MM.1S (cell line): ENCODE measurements at regions not wholly inside any gene's neighbourhood (a gene's known extent, or its start where the extent isn't known, plus 50 kb on each side); places are given as distances from the start of the nearest gene placed in this dataset.

ENCODE experiments used
- DNase-seq: peaks from one replicate; pipeline ENCODE4 v3.0.0-alpha.2; 2015
- H2AFZ ChIP-seq: fragments of 300-600 bp; sonication (generic); 2 replicates; pipeline ENCODE4 v1.6.0; 2016; ENCODE audit warnings: antibody characterized with exemption, low read length
- H3F3A ChIP-seq: fragments of 300-600 bp; sonication (generic); 2 replicates; pipeline ENCODE4 v1.6.1; 2016; ENCODE audit warnings: mild to moderate bottlenecking, antibody characterized with exemption, low read length, moderate library complexity, mixed read lengths; ENCODE audit not compliant: insufficient read depth
- H3K27ac ChIP-seq: fragments of 300-600 bp; sonication (generic); 2 replicates; pipeline ENCODE4 v1.5.1; 2016; ENCODE audit warnings: mild to moderate bottlenecking, low read length
- H3K27me3 ChIP-seq: fragments of 300-600 bp; sonication (generic); replicated peaks from 2 replicates; pipeline ENCODE4 v1.6.0; 2016; ENCODE audit warnings: low read length; ENCODE audit not compliant: insufficient read depth
- H3K36me3 ChIP-seq: fragments of 300-600 bp; sonication (generic); replicated peaks from 2 replicates; pipeline ENCODE4 v1.6.1; 2016; ENCODE audit warnings: mild to moderate bottlenecking, low read length, mixed read lengths; ENCODE audit not compliant: insufficient read depth
- H3K4me1 ChIP-seq: fragments of 300-600 bp; sonication (generic); 2 replicates; pipeline ENCODE4 v1.6.1; 2016; ENCODE audit warnings: low read length, mixed read lengths
- H3K4me2 ChIP-seq: fragments of 300-600 bp; sonication (generic); 2 replicates; pipeline ENCODE4 v1.6.0; 2016; ENCODE audit warnings: low read depth, low read length
- H3K4me3 ChIP-seq: fragments of 300-600 bp; sonication (generic); 2 replicates; pipeline ENCODE4 v1.5.1; 2016; ENCODE audit warnings: low read length, mixed read lengths
- H3K79me2 ChIP-seq: fragments of 300-600 bp; sonication (generic); 2 replicates; pipeline ENCODE4 v1.6.1; 2016; ENCODE audit warnings: mixed run types, low read length, mixed read lengths
- H3K9ac ChIP-seq: fragments of 300-600 bp; sonication (generic); 2 replicates; pipeline ENCODE4 v1.6.1; 2016; ENCODE audit warnings: low read length, mixed read lengths
- H3K9me2 ChIP-seq: fragments of 300-600 bp; sonication (generic); replicated peaks from 2 replicates; pipeline ENCODE4 v1.6.1; 2016; ENCODE audit warnings: mild to moderate bottlenecking, low read length, mixed read lengths; ENCODE audit not compliant: insufficient read depth
- H3K9me3 ChIP-seq: fragments of 300-600 bp; sonication (generic); replicated peaks from 2 replicates; pipeline ENCODE4 v1.6.1; 2016; ENCODE audit warnings: mild to moderate bottlenecking, low read length, mixed read lengths; ENCODE audit not compliant: insufficient read depth
- H4K20me1 ChIP-seq: fragments of 300-600 bp; sonication (generic); 2 replicates; pipeline ENCODE4 v1.6.1; 2016; ENCODE audit warnings: mild to moderate bottlenecking, low read length, moderate library complexity, mixed read lengths; ENCODE audit not compliant: insufficient read depth
- CTCF ChIP-seq: fragments of 300-600 bp; sonication (generic); IDR thresholded peaks from 2 replicates; pipeline ENCODE4 v1.5.1; 2016; ENCODE audit warnings: antibody characterized with exemption, low read length, mixed read lengths
- EZH2 ChIP-seq: fragments of 300-600 bp; sonication (generic); optimal IDR thresholded peaks from 2 replicates; pipeline ENCODE3; 2017; ENCODE audit warnings: low read depth, mild to moderate bottlenecking, antibody characterized with exemption, low read length, mixed read lengths
- EZH2phosphoT487 ChIP-seq: fragments of 300-600 bp; sonication (generic); IDR thresholded peaks from 2 replicates; pipeline ENCODE4 v1.6.1; 2018; ENCODE audit warnings: antibody characterized with exemption, low read length

GRCh38 chr10:128722947-128723346, 596.7 kb upstream of the MKI67 start:
- Histone ChIP-seq H3K9me3 (no peaks in the 10 kb centered on the region), H3K4me2 (0 out of 2 replicates have a peak overlapping the region, but pooled peaks have one; percentile 26), H3K9ac (no peak overlapping the region)

GRCh38 chr10:128723631-128724205, 597.5 kb upstream of the MKI67 start:
- Histone ChIP-seq H3K9ac (no peak overlapping the region), H3K4me1 (peaks cover 20% of the 10 kb centered on the region), H3K4me2 (peak overlapping the region; percentile 26; the same call in 1 of the 2 replicates), H3K9me2 (no peaks in the 10 kb centered on the region), H3K27me3 (no peaks in the 10 kb centered on the region), H3K9me3 (no peaks in the 10 kb centered on the region), H4K20me1 (no peaks in the 10 kb centered on the region), H3K27ac (peak overlapping the region; percentile 49; the same call in 1 of the 2 replicates), H2AFZ (no peak overlapping the region), H3K4me3 (no peak overlapping the region), H3F3A (peaks cover 14% of the 10 kb centered on the region), H3K36me3 (no peaks in the 10 kb centered on the region), H3K79me2 (no peaks in the 10 kb centered on the region)
- TF ChIP-seq EZH2phosphoT487, result no peak
- TF ChIP-seq EZH2, result no peak
- TF ChIP-seq CTCF, result no peak
- peak; percentile 94 for DNase-seq

More at GRCh38 chr10:128722947-128723346, 596.7 kb upstream of the MKI67 start:
- Histone ChIP-seq H3K36me3 (no peaks in the 10 kb centered on the region), H3K79me2 (no peaks in the 10 kb centered on the region), H3K4me3 (no peak overlapping the region), H4K20me1 (no peaks in the 10 kb centered on the region), H3K4me1 (peaks cover 20% of the 10 kb centered on the region), H2AFZ (no peak overlapping the region), H3K9me2 (no peaks in the 10 kb centered on the region), H3K27me3 (no peaks in the 10 kb centered on the region), H3F3A (peaks cover 14% of the 10 kb centered on the region), H3K27ac (no peak overlapping the region)
- no peak for TF ChIP-seq EZH2
- no peak for TF ChIP-seq CTCF
- no peak for TF ChIP-seq EZH2phosphoT487
- no peak for DNase-seq

GRCh38 chr10:128725531-128725930, 599.3 kb upstream of the MKI67 start:
- Histone ChIP-seq H3K9me3 (no peaks in the 10 kb centered on the region), H3K4me1 (peaks cover 20% of the 10 kb centered on the region), H3K9ac (no peak overlapping the region), H3K4me3 (no peak overlapping the region), H2AFZ (no peak overlapping the region), H3K27me3 (no peaks in the 10 kb centered on the region), H3K27ac (no peak overlapping the region), H3F3A (peaks cover 14% of the 10 kb centered on the region), H4K20me1 (no peaks in the 10 kb centered on the region), H3K4me2 (no peak overlapping the region), H3K36me3 (no peaks in the 10 kb centered on the region), H3K9me2 (no peaks in the 10 kb centered on the region), H3K79me2 (no peaks in the 10 kb centered on the region)
- DNase-seq, result no peak
- TF ChIP-seq CTCF, result no peak
- TF ChIP-seq EZH2, result no peak
- TF ChIP-seq EZH2phosphoT487, result no peak
